ENCODE measurements at regions not wholly inside any gene's neighbourhood (a gene's known extent, or its start where the extent isn't known, plus 50 kb on each side); places are given as distances from the start of the nearest gene placed in this dataset.

DNA sequence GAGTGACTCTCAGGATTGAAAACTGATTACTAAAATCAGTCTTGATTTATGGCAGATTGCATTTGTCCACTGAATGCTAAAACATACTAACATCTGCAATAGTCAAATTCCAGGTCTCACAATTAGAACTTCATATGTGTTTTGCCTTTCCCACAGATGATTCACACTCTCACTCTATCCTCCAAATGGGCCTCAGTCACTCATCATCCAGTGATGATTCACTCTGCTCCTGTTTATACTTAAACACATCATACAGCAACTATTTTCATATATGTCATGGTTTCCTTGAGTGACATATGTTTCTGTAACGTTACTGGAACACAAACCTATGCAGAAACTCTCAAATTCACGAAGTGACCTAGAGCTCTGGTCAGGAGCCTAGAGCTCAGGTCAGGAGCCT lies 512.9 kb downstream of the HINT1 start:
- no peak overlapping the region for H3K27ac Mint-ChIP-seq
- WGBS (ENCODE audit: insufficient coverage) = 78% methylated on average over 2 of the region's 2 CpGs
- intact Hi-C loops (cut with micrococcal nuclease) = no loop called here

GRCh38 chr5:130651440-130651839 lies 513.6 kb downstream of the HINT1 start:
- no peaks in the 10 kb centered on the region for H3K4me1 ChIP-seq (ENCODE audit: control insufficient read depth, insufficient read depth, low read length)
- H3K9me3 Mint-ChIP-seq = peaks cover 0 to 2% of the 10 kb centered on the region in 2 donors
- TF ChIP-seq, protein P1, sequence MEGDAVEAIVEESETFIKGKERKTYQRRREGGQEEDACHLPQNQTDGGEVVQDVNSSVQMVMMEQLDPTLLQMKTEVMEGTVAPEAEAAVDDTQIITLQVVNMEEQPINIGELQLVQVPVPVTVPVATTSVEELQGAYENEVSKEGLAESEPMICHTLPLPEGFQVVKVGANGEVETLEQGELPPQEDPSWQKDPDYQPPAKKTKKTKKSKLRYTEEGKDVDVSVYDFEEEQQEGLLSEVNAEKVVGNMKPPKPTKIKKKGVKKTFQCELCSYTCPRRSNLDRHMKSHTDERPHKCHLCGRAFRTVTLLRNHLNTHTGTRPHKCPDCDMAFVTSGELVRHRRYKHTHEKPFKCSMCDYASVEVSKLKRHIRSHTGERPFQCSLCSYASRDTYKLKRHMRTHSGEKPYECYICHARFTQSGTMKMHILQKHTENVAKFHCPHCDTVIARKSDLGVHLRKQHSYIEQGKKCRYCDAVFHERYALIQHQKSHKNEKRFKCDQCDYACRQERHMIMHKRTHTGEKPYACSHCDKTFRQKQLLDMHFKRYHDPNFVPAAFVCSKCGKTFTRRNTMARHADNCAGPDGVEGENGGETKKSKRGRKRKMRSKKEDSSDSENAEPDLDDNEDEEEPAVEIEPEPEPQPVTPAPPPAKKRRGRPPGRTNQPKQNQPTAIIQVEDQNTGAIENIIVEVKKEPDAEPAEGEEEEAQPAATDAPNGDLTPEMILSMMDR (IDR thresholded peaks at IDR 0.05) = no peak
- H3K4me3 ChIP-seq (ENCODE audit: low read length) = no peak overlapping the region
- intact Hi-C loops (cut with micrococcal nuclease) = no loop called here
- no peak overlapping the region for H3K27ac Mint-ChIP-seq
- no peak for DNase-seq
- no peak overlapping the region for H3K4me3 Mint-ChIP-seq
- 79% methylated on average over 1 of the region's 1 CpG for WGBS (ENCODE audit: insufficient coverage)
- no peak overlapping the region for H3K27ac ChIP-seq (ENCODE audit: low read length)
- no peaks in the 10 kb centered on the region for H3K36me3 Mint-ChIP-seq
- no peaks in the 10 kb centered on the region for H3K9me3 ChIP-seq (ENCODE audit: control insufficient read depth, insufficient read depth, low read length)
- no peaks in the 10 kb centered on the region for H3K27me3 ChIP-seq (ENCODE audit: control insufficient read depth, insufficient read depth, low read length)
- no peaks in the 10 kb centered on the region for H3K27me3 Mint-ChIP-seq (ENCODE audit: low read depth in 2 of 2)
- no peak for ATAC-seq
- no peaks in the 10 kb centered on the region for H3K36me3 ChIP-seq (ENCODE audit: control insufficient read depth, insufficient read depth, low read length)
- no peaks in the 10 kb centered on the region for H3K4me1 Mint-ChIP-seq

More for the DNA sequence above, 512.9 kb downstream of the HINT1 start:
- DNase-seq (no peak), ATAC-seq (no peak)
- Histone ChIP-seq H3K27me3 (ENCODE audit: control insufficient read depth, insufficient read depth, low read length) (no peaks in the 10 kb centered on the region), H3K9me3 (ENCODE audit: control insufficient read depth, insufficient read depth, low read length) (no peaks in the 10 kb centered on the region), H3K36me3 (ENCODE audit: control insufficient read depth, insufficient read depth, low read length) (no peaks in the 10 kb centered on the region), H3K27ac (ENCODE audit: low read length) (no peak overlapping the region), H3K4me1 (ENCODE audit: control insufficient read depth, insufficient read depth, low read length) (no peaks in the 10 kb centered on the region), H3K4me3 (ENCODE audit: low read length) (no peak overlapping the region)
- Mint-ChIP-seq H3K4me3 (no peak overlapping the region), H3K36me3 (no peaks in the 10 kb centered on the region), H3K4me1 (no peaks in the 10 kb centered on the region), H3K27me3 (ENCODE audit: low read depth in 2 of 2) (no peaks in the 10 kb centered on the region), H3K9me3 (peaks cover 0 to 2% of the 10 kb centered on the region in 2 donors)
- TF ChIP-seq, protein P1 (IDR thresholded peaks at IDR 0.05) = no peak

GRCh38 chr5:130643321-130643720 lies 521.7 kb downstream of the HINT1 start:
- intact Hi-C loops (cut with micrococcal nuclease) = no loop called here
- H3K9me3 Mint-ChIP-seq = peaks cover 9 to 10% of the 10 kb centered on the region in 2 donors
- WGBS (ENCODE audit: insufficient coverage) = 92% methylated on average over 5 of the region's 5 CpGs

GRCh38 chr5:130642461-130642860 lies 522.6 kb downstream of the HINT1 start:
- WGBS (ENCODE audit: insufficient coverage) = 67% methylated on average over 2 of the region's 2 CpGs
- TF ChIP-seq, protein P1 (IDR thresholded peaks at IDR 0.05) = no peak
- Histone ChIP-seq H3K36me3 (ENCODE audit: control insufficient read depth, insufficient read depth, low read length) (no peaks in the 10 kb centered on the region), H3K27ac (ENCODE audit: low read length) (no peak overlapping the region), H3K4me1 (ENCODE audit: control insufficient read depth, insufficient read depth, low read length) (no peaks in the 10 kb centered on the region), H3K9me3 (ENCODE audit: control insufficient read depth, insufficient read depth, low read length) (peaks cover 10% of the 10 kb centered on the region), H3K27me3 (ENCODE audit: control insufficient read depth, insufficient read depth, low read length) (no peaks in the 10 kb centered on the region), H3K4me3 (ENCODE audit: low read length) (no peak overlapping the region)
- no peak for DNase-seq
- Mint-ChIP-seq H3K27ac (no peak overlapping the region), H3K36me3 (no peaks in the 10 kb centered on the region), H3K9me3 (peaks cover 9 to 10% of the 10 kb centered on the region in 2 donors), H3K4me3 (no peak overlapping the region), H3K27me3 (ENCODE audit: low read depth in 2 of 2) (no peaks in the 10 kb centered on the region), H3K4me1 (no peaks in the 10 kb centered on the region)
- intact Hi-C loops (cut with micrococcal nuclease) = no loop called here
- ATAC-seq = no peak

More at GRCh38 chr5:130643321-130643720, 521.7 kb downstream of the HINT1 start:
- Histone ChIP-seq H3K27me3 (ENCODE audit: control insufficient read depth, insufficient read depth, low read length) (no peaks in the 10 kb centered on the region), H3K4me3 (ENCODE audit: low read length) (no peak overlapping the region), H3K27ac (ENCODE audit: low read length) (no peak overlapping the region), H3K9me3 (ENCODE audit: control insufficient read depth, insufficient read depth, low read length) (peaks cover 10% of the 10 kb centered on the region), H3K4me1 (ENCODE audit: control insufficient read depth, insufficient read depth, low read length) (no peaks in the 10 kb centered on the region), H3K36me3 (ENCODE audit: control insufficient read depth, insufficient read depth, low read length) (no peaks in the 10 kb centered on the region)
- Mint-ChIP-seq H3K27me3 (ENCODE audit: low read depth in 2 of 2) (no peaks in the 10 kb centered on the region), H3K27ac (no peak overlapping the region), H3K4me1 (no peaks in the 10 kb centered on the region), H3K4me3 (no peak overlapping the region), H3K36me3 (no peaks in the 10 kb centered on the region)
- DNase-seq (no peak), ATAC-seq (no peak)
- TF ChIP-seq, protein P1 (IDR thresholded peaks at IDR 0.05) = no peak

Data from natural killer cell (primary cell).